ENCODE measurements at regions not wholly inside any gene's neighbourhood (a gene's known extent, or its start where the extent isn't known, plus 50 kb on each side); places are given as distances from the start of the nearest gene placed in this dataset.

DNA sequence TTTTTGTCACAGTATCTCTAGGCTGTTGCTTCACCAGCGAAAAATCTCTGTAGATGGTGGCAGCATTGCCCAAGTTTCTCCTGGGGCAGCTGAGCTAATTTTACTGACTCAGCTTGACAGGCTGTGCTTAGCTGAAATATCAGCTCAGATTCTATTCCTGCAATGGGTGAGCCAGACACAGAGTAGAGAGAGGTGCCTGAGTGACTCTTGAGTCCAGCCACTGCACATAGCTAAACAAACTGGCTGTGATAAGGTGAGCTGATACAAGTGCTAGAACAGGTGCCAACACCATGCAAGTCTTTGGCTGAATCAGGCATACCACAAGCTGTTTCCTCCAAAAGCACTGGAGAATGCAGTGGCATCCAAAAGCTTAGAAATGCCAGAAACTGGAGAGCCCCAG, 110.9 kb upstream of the TSPY4 start:
- H3K18ac ChIP-seq (ENCODE audit: extremely low read depth, low read length): no peak overlapping the region
- no peaks in the 10 kb centered on the region for H3K27me3 ChIP-seq (replicated peaks in 1 of 4; ENCODE audit: control insufficient read depth in 3 of 4, extremely low read depth in 1 of 4, insufficient read depth in 3 of 4, low read length in 3 of 4)
- H4K91ac ChIP-seq (replicated peaks; ENCODE audit: insufficient read length, low read length): no peak overlapping the region
- H3K23me2 ChIP-seq (ENCODE audit: low read depth, low read length): peaks cover 9% of the 10 kb centered on the region; the same call in 1 of the 2 replicates
- no peaks in the 10 kb centered on the region for H3K4me1 ChIP-seq (replicated peaks in 1 of 4; ENCODE audit: control insufficient read depth in 3 of 4, insufficient read depth in 4 of 4, low read length in 3 of 4)
- H3K36me3 ChIP-seq (ENCODE audit: control insufficient read depth in 2 of 4, insufficient read depth in 4 of 4, low read length in 3 of 4): no peaks in the 10 kb centered on the region
- H2BK20ac ChIP-seq (ENCODE audit: low read length): no peak overlapping the region
- no peak overlapping the region for H2BK5ac ChIP-seq (ENCODE audit: low read depth, low read length)
- no peak for DNase-seq (ENCODE audit: low read depth in 1 of 2, low spot score in 2 of 2)
- CTCF ChIA-PET (ENCODE audit: partially characterized antibody): no interaction called here
- no peak overlapping the region for H3K4me3 ChIP-seq (ENCODE audit: extremely low read depth in 1 of 4, insufficient read depth in 2 of 4, low read depth in 3 of 4, low read length in 4 of 4)
- no peak overlapping the region for H2BK12ac ChIP-seq (ENCODE audit: low read depth, low read length)
- H3K79me2 ChIP-seq (ENCODE audit: control insufficient read depth in 1 of 2, insufficient read depth in 2 of 2, low read length in 2 of 2): no peaks in the 10 kb centered on the region
- POLR2A ChIA-PET (ENCODE audit: partially characterized antibody): no interaction called here
- no peak overlapping the region for H3K27ac ChIP-seq (ENCODE audit: low read depth, low read length)
- FAIRE-seq: no peak
- no peak overlapping the region for H2BK15ac ChIP-seq (ENCODE audit: low read length)
- H3K23ac ChIP-seq (ENCODE audit: insufficient read length): no peak overlapping the region
- no peak overlapping the region for H4K8ac ChIP-seq (ENCODE audit: extremely low read depth, insufficient read depth, low read length)
- H3K79me1 ChIP-seq (ENCODE audit: low read depth, low read length): no peaks in the 10 kb centered on the region
- no peak overlapping the region for H2AFZ ChIP-seq (ENCODE audit: low read length)
- H4K20me1 ChIP-seq (replicated peaks in 1 of 2; ENCODE audit: control insufficient read depth in 1 of 2, insufficient read depth in 2 of 2, low read length in 2 of 2): no peaks in the 10 kb centered on the region
- no peak overlapping the region for H3K14ac ChIP-seq (ENCODE audit: insufficient read length)
- H4K5ac ChIP-seq (ENCODE audit: insufficient read length, low read depth, low read length): no peak overlapping the region
- no peak overlapping the region for H3K4ac ChIP-seq (replicated peaks; ENCODE audit: insufficient read length, low read depth, low read length)
- WGBS, 2 experiments (ENCODE audit: extremely low coverage in 1 of 2, insufficient coverage in 1 of 2, insufficient read length in 1 of 2, insufficient replicate concordance in 2 of 2, low coverage in 1 of 2, low lambda C conversion rate in 2 of 2, missing lambda C conversion rate in 1 of 2): 75% methylated on average over 1 of the region's 1 CpG; no CpG with 5 or more reads in 1 of the 2 experiments
- H3K9me3 ChIP-seq (ENCODE audit: insufficient read depth in 2 of 2, low read depth in 1 of 2, low read length in 1 of 2): peaks cover 0 to 20% of the 10 kb centered on the region in 2 experiments; a peak in 2 of 4 replicates
- no peak overlapping the region for H2AK5ac ChIP-seq (ENCODE audit: low read depth, low read length)
- H3K9ac ChIP-seq (replicated peaks in 1 of 4; ENCODE audit: extremely low read depth in 1 of 4, low read depth in 3 of 4, low read length in 3 of 4): no peak overlapping the region
- no peak overlapping the region for H3K4me2 ChIP-seq (ENCODE audit: insufficient read depth in 1 of 2, low read depth in 2 of 2, low read length in 2 of 2)
- no peak overlapping the region for H3K56ac ChIP-seq (replicated peaks; ENCODE audit: insufficient read length, low read depth, low read length)
- H2BK120ac ChIP-seq (replicated peaks; ENCODE audit: low read depth, low read length): no peak overlapping the region
- TF ChIP-seq CBX5 (IDR thresholded peaks at IDR 0.05; ENCODE audit: low read depth, low read length) (no peak), YY1 (IDR thresholded peaks at IDR 0.05; ENCODE audit: low read depth, low read length) (no peak), NANOG (IDR thresholded peaks at IDR 0.05; ENCODE audit: insufficient read depth, low read depth, low read length, poor library complexity, severe bottlenecking) (no peak), CHD1 (IDR thresholded peaks at IDR 0.05; ENCODE audit: low read depth, low read length) (no peak), JUN (IDR thresholded peaks at IDR 0.05; ENCODE audit: low read depth, low read length) (no peak), ZNF274 (IDR thresholded peaks at IDR 0.05; ENCODE audit: borderline replicate concordance, extremely low read depth, low read length) (no peak), RAD21 (IDR thresholded peaks at IDR 0.05 in 1 of 2, conservative IDR thresholded peaks at IDR 0.05 in 1 of 2; ENCODE audit: low read depth in 2 of 2, low read length in 2 of 2) (no peak), NRF1 (IDR thresholded peaks at IDR 0.05; ENCODE audit: low read depth, low read length) (no peak)
